ENCODE measurements at regions not wholly inside any gene's neighbourhood (a gene's known extent, or its start where the extent isn't known, plus 50 kb on each side); places are given as distances from the start of the nearest gene placed in this dataset.
"Not testable (repeated sequence)": the region's sequence is repeated elsewhere in the genome, so short reads cannot be mapped to it uniquely, and the experiment has no call there.

DNA sequence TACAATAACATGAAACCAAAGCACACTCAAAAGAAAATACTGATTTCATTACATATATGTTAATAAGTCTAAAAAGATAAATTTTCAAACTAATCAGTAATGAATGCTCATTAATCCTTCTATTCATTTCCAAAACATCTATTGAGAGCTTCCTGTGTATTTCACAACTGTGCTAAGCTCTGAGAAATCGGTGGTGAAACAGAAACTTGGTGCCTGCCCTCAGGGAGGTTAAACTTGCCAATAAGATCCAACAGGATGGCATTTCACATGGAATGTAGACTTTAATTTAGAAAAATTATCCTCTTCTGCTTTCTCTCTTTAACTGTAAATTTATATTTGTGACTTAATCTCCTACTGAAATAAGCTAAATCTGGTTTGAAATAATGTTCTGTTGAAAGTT lies 70.9 kb upstream of the SLC38A4 start:
- no peaks in the 10 kb centered on the region for H3K36me3 ChIP-seq (ENCODE audit: control insufficient read depth in 3 of 3, insufficient read depth in 2 of 3, low read depth in 1 of 3, low read length in 3 of 3)
- no peak overlapping the region for H3K27ac ChIP-seq (ENCODE audit: low read depth in 1 of 3, low read length in 2 of 3)
- FAIRE-seq, result no peak
- H3K27me3 ChIP-seq (ENCODE audit: control insufficient read depth in 3 of 3, insufficient read depth in 3 of 3, low read length in 3 of 3), result no peaks in the 10 kb centered on the region
- no peak overlapping the region for H3K4me3 ChIP-seq (ENCODE audit: low read depth in 1 of 3, low read length in 3 of 3)
- no peaks in the 10 kb centered on the region for H3K4me1 ChIP-seq (ENCODE audit: control insufficient read depth in 3 of 3, insufficient read depth in 2 of 3, low read depth in 1 of 3, low read length in 2 of 3)
- no peaks in the 10 kb centered on the region for H3K9me3 ChIP-seq (ENCODE audit: control insufficient read depth in 2 of 2, insufficient read depth in 1 of 2, low read depth in 1 of 2, low read length in 1 of 2)
- DNase-seq, result no peak
- WGBS, 3 donors, result 0% methylated on average over 1 of the region's 1 CpG

DNA sequence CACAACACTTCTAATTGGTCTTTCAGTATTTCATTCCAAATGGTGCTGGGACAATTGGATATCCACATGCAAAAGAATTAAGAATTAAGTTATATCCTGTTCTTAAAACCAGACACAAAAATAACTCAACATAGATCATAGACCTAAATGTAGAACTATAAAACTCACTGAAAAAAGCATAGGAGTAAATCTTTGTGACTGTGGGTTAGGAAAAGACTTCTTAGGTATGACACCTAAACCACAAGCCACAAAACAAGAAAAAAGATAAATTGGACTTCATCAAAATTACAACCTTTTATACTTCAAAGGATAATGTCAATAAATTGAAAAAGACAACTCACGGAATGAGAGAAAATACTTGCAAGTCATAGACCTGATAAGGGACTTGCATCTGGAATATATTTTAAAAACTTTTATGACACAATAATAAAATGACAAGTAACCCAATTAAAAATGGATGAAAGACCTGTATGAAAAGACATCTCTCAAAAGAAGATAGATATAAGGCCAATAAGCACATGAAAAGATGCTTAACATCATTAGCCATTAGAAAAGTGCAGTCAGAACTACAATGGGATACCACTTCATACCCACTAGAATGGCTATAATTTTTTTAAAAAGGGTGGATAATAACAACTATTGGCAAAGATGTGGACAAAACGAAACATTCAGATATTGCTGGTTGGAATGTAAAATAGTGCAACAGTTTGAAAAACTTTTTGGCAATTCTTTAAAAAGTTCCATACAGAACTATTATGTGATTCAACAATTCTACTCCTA lies 72.5 kb upstream of the SLC38A4 start:
- DNase-seq (no peak), FAIRE-seq (no peak)
- no peak overlapping the region for H3K4me3 ChIP-seq (ENCODE audit: low read depth in 1 of 3, low read length in 3 of 3)
- WGBS, 3 donors, result 55 to 79% (median 76%) methylated on average over 2 of the region's 2 CpGs
- H3K9me3 ChIP-seq (ENCODE audit: control insufficient read depth in 2 of 2, insufficient read depth in 1 of 2, low read depth in 1 of 2, low read length in 1 of 2), result no peaks in the 10 kb centered on the region
- H3K27ac ChIP-seq (ENCODE audit: low read depth in 1 of 3, low read length in 2 of 3), result no peak overlapping the region
- no peaks in the 10 kb centered on the region for H3K36me3 ChIP-seq (ENCODE audit: control insufficient read depth in 3 of 3, insufficient read depth in 2 of 3, low read depth in 1 of 3, low read length in 3 of 3)
- no peaks in the 10 kb centered on the region for H3K27me3 ChIP-seq (ENCODE audit: control insufficient read depth in 3 of 3, insufficient read depth in 3 of 3, low read length in 3 of 3)
- no peaks in the 10 kb centered on the region for H3K4me1 ChIP-seq (ENCODE audit: control insufficient read depth in 3 of 3, insufficient read depth in 2 of 3, low read depth in 1 of 3, low read length in 2 of 3)

DNA sequence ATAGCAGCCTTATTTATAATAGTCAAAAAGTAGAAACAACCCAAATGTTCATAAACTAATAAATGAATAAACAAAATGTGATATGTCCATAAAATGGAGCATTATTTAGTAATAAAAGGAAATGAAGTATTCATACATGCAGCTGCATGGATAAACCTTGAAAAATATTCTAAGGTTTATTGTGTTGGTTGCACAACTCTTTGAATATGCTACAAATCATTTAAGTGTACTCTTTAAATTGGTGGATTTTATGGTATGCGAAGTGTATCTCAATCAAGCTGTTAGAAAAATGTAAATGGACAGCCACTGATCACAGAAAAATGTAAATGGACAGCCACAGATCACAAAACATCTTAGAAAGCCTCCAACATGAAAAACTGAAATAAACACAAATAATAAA lies 73.2 kb upstream of the SLC38A4 start:
- DNase-seq (no peak), FAIRE-seq (no peak)
- H3K4me3 ChIP-seq (ENCODE audit: low read depth in 1 of 3, low read length in 3 of 3), result no peak overlapping the region
- no peaks in the 10 kb centered on the region for H3K4me1 ChIP-seq (ENCODE audit: control insufficient read depth in 3 of 3, insufficient read depth in 2 of 3, low read depth in 1 of 3, low read length in 2 of 3)
- no peaks in the 10 kb centered on the region for H3K9me3 ChIP-seq (ENCODE audit: control insufficient read depth in 2 of 2, insufficient read depth in 1 of 2, low read depth in 1 of 2, low read length in 1 of 2)
- WGBS, 3 donors, result 55 to 89% (median 88%) methylated on average over 1 of the region's 1 CpG
- H3K27me3 ChIP-seq (ENCODE audit: control insufficient read depth in 3 of 3, insufficient read depth in 3 of 3, low read length in 3 of 3), result no peaks in the 10 kb centered on the region
- H3K36me3 ChIP-seq (ENCODE audit: control insufficient read depth in 3 of 3, insufficient read depth in 2 of 3, low read depth in 1 of 3, low read length in 3 of 3), result no peaks in the 10 kb centered on the region
- no peak overlapping the region for H3K27ac ChIP-seq (ENCODE audit: low read depth in 1 of 3, low read length in 2 of 3)

DNA sequence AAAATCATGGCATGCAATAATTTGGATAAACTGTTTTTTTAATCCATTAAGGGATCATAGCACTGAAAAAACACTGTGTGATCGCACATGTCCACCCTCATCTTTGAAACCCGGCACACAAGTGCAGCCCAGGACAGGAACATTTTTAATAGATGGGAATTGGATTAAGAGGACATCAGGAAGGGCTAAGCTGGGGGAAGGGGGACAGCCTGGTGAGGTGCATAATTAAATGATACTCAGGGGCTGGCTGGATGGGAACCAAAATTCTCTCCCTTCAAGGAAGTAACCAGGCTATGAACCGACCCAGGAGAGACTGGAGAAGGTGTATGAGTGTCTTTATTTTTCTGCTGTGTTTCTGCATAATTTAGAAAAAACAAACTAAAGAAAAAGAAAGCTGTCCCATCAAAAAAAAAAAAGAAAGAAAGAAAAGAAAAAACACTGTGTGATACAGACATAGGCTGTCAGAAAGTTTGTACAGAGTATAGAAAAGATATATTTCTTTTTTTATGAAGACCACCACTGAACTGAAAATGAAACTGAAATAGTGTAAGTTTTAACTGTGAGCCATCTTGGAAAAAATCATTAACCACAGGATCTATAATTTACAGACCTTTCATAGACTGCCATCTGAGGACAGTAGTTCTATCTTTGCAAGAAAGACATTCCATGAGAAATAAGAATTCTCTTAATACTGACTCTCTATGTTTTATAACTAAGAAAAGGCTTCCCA lies 75.1 kb upstream of the SLC38A4 start:
- WGBS, 3 donors, result 80 to 85% (median 83%) methylated on average over 3 of the region's 3 CpGs
- Histone ChIP-seq H3K36me3 (ENCODE audit: control insufficient read depth in 3 of 3, insufficient read depth in 2 of 3, low read depth in 1 of 3, low read length in 3 of 3) (no peaks in the 10 kb centered on the region), H3K9me3 (ENCODE audit: control insufficient read depth in 2 of 2, insufficient read depth in 1 of 2, low read depth in 1 of 2, low read length in 1 of 2) (no peaks in the 10 kb centered on the region), H3K27ac (ENCODE audit: low read depth in 1 of 3, low read length in 2 of 3) (no peak overlapping the region), H3K4me1 (ENCODE audit: control insufficient read depth in 3 of 3, insufficient read depth in 2 of 3, low read depth in 1 of 3, low read length in 2 of 3) (no peaks in the 10 kb centered on the region), H3K4me3 (ENCODE audit: low read depth in 1 of 3, low read length in 3 of 3) (no peak overlapping the region), H3K27me3 (ENCODE audit: control insufficient read depth in 3 of 3, insufficient read depth in 3 of 3, low read length in 3 of 3) (no peaks in the 10 kb centered on the region)
- DNase-seq (no peak), FAIRE-seq (no peak)

DNA sequence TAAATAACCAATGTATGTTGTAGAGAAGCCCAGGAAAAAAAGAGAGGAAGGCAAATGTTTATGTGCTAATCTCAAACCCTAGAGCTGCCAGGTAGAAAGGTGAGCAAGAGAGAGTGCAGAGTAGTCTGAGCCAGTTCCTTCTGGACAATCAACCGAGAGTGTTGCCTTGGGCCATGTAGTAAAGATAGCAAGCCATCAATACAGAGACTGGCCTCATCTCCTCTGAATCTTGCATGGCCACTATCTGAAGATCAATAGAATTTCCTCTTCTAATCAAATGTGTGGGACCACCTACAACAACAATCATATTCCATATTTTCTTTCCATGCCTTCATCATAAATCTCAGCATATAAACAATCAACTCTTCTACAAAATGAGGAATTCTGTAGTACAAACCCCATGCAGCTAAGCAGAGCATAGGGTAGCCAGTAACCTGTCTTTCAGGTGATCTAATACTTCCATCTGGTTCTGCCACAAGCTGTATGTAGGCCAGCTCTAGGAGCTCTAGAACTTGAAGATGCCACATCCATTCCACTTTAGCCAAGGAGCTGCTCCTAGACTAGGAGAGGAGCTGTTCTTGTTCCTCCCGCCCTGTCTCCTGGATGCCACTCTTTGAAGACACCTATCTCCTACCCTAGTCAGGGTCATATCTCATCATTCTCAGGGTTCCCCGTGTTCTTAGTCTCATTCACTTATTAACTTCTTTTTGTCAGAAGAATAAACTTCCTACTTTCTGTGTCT lies 75.8 kb upstream of the SLC38A4 start:
- no peak for FAIRE-seq

DNA sequence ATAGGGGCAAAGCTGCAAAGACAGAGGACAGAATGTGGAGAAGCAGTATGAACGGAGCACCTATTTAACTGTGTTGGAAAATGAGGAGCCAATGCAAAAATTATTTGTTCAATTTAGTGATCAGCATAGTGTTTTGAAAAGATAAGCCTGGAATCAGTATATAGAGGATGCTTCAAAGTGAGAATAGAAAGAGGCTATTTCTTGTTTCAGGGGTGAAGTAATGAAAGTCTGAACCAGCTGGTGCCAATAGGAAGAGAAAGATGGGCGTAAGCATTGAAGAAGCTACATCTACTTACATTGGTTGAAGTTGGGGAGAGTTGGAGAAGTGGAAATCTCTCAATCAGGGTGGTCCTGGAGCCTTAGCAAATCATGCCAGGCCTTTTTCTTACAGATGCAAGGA lies 77.3 kb upstream of the SLC38A4 start:
- 88 to 97% (median 89%) methylated on average over 2 of the region's 2 CpGs for WGBS, 3 donors
- Histone ChIP-seq H3K4me3 (ENCODE audit: low read depth in 1 of 3, low read length in 3 of 3) (no peak overlapping the region), H3K36me3 (ENCODE audit: control insufficient read depth in 3 of 3, insufficient read depth in 2 of 3, low read depth in 1 of 3, low read length in 3 of 3) (no peaks in the 10 kb centered on the region), H3K9me3 (ENCODE audit: control insufficient read depth in 2 of 2, insufficient read depth in 1 of 2, low read depth in 1 of 2, low read length in 1 of 2) (no peaks in the 10 kb centered on the region), H3K4me1 (ENCODE audit: control insufficient read depth in 3 of 3, insufficient read depth in 2 of 3, low read depth in 1 of 3, low read length in 2 of 3) (no peaks in the 10 kb centered on the region), H3K27me3 (ENCODE audit: control insufficient read depth in 3 of 3, insufficient read depth in 3 of 3, low read length in 3 of 3) (no peaks in the 10 kb centered on the region), H3K27ac (ENCODE audit: low read depth in 1 of 3, low read length in 2 of 3) (no peak overlapping the region)
- no peak for DNase-seq
- FAIRE-seq, result no peak

More for the DNA sequence above, 75.8 kb upstream of the SLC38A4 start:
- no peaks in the 10 kb centered on the region for H3K9me3 ChIP-seq (ENCODE audit: control insufficient read depth in 2 of 2, insufficient read depth in 1 of 2, low read depth in 1 of 2, low read length in 1 of 2)
- no peaks in the 10 kb centered on the region for H3K36me3 ChIP-seq (ENCODE audit: control insufficient read depth in 3 of 3, insufficient read depth in 2 of 3, low read depth in 1 of 3, low read length in 3 of 3)
- 31 to 76% (median 73%) methylated on average over 3 of the region's 3 CpGs for WGBS, 3 donors
- no peak overlapping the region for H3K27ac ChIP-seq (ENCODE audit: low read depth in 1 of 3, low read length in 2 of 3)
- H3K4me1 ChIP-seq (ENCODE audit: control insufficient read depth in 3 of 3, insufficient read depth in 2 of 3, low read depth in 1 of 3, low read length in 2 of 3), result no peaks in the 10 kb centered on the region
- no peaks in the 10 kb centered on the region for H3K27me3 ChIP-seq (ENCODE audit: control insufficient read depth in 3 of 3, insufficient read depth in 3 of 3, low read length in 3 of 3)
- no peak overlapping the region for H3K4me3 ChIP-seq (ENCODE audit: low read depth in 1 of 3, low read length in 3 of 3)
- DNase-seq, result no peak

DNA sequence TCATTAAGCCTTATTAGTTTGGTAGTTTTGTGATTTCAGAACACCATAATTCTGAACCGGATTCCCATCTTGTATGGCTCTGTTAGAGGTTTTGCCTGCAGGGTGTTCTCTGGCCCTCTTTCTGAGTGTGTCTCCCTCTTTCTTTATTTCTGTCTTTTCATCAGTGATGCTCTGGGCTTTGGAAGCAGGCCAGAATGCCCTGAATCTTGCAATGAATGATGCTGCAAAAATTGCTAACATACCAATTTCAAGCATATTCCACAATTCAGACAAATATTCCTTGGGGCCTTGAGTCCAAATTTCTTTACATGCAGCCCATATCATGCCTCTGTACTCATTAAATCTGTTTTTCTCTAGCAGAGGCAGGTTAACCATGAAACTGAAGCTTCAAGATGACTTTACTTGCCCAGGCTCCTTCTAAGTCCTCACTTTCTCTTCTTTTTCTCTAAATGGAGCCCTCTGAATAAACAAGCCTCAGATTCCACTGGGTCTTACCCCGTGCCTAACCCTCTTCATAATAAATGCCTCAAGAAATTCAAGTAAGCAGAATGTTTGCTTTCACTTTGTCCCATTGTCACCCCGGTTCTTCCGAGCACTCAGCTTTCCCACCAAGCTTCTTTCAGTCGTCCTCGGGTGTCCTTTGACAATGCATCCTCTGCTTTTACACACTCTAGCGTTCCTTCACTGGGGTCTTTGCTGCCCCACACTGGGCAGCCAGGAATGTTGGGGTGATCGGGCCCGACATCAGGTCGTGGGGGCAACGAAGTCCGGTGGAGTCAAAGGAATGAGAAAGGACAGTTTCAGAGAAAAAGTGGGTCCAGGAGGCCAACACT lies 78.8 kb upstream of the SLC38A4 start:
- 74 to 82% (median 79%) methylated on average over 12 of the region's 12 CpGs for WGBS, 3 donors
- Histone ChIP-seq H3K9me3 (ENCODE audit: control insufficient read depth in 2 of 2, insufficient read depth in 1 of 2, low read depth in 1 of 2, low read length in 1 of 2) (no peaks in the 10 kb centered on the region), H3K27me3 (ENCODE audit: control insufficient read depth in 3 of 3, insufficient read depth in 3 of 3, low read length in 3 of 3) (no peaks in the 10 kb centered on the region), H3K4me1 (ENCODE audit: control insufficient read depth in 3 of 3, insufficient read depth in 2 of 3, low read depth in 1 of 3, low read length in 2 of 3) (no peaks in the 10 kb centered on the region), H3K27ac (ENCODE audit: low read depth in 1 of 3, low read length in 2 of 3) (no peak overlapping the region), H3K36me3 (ENCODE audit: control insufficient read depth in 3 of 3, insufficient read depth in 2 of 3, low read depth in 1 of 3, low read length in 3 of 3) (no peaks in the 10 kb centered on the region), H3K4me3 (ENCODE audit: low read depth in 1 of 3, low read length in 3 of 3) (no peak overlapping the region)
- DNase-seq (no peak), FAIRE-seq (no peak)

DNA sequence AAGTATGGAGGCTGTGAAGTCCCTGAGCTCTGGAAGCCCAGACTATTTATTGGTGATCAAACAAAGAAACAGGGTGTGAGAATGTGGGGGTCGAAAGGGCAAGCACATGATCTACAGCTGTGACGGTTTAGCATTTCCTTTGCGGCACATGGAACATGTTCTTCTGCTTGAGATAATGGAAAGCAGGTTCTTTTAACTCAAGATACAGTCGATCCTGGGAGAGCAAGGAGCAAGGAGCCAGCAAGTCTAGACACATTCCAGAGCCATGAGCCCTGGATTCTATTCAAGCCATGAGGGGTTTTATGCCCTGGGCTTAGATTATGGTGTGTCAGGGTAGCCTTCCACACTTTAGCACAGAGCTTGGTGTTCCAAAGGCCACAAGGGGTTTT lies 79.4 kb upstream of the SLC38A4 start:
- not testable (repeated sequence) for H3K27me3 ChIP-seq (ENCODE audit: control insufficient read depth in 3 of 3, insufficient read depth in 3 of 3, low read length in 3 of 3); H3K27ac ChIP-seq (ENCODE audit: low read depth in 1 of 3, low read length in 2 of 3); FAIRE-seq; H3K9me3 ChIP-seq (ENCODE audit: control insufficient read depth in 2 of 2, insufficient read depth in 1 of 2, low read depth in 1 of 2, low read length in 1 of 2); H3K4me3 ChIP-seq (ENCODE audit: low read depth in 1 of 3, low read length in 3 of 3); H3K4me1 ChIP-seq (ENCODE audit: control insufficient read depth in 3 of 3, insufficient read depth in 2 of 3, low read depth in 1 of 3, low read length in 2 of 3); H3K36me3 ChIP-seq (ENCODE audit: control insufficient read depth in 3 of 3, insufficient read depth in 2 of 3, low read depth in 1 of 3, low read length in 3 of 3); DNase-seq
- 41 to 56% (median 55%) methylated on average over 4 of the region's 4 CpGs for WGBS, 3 donors

Data from small intestine (tissue), 7 donors.